ENCODE measurements at regions not wholly inside any gene's neighbourhood (a gene's known extent, or its start where the extent isn't known, plus 50 kb on each side); places are given as distances from the start of the nearest gene placed in this dataset.

DNA sequence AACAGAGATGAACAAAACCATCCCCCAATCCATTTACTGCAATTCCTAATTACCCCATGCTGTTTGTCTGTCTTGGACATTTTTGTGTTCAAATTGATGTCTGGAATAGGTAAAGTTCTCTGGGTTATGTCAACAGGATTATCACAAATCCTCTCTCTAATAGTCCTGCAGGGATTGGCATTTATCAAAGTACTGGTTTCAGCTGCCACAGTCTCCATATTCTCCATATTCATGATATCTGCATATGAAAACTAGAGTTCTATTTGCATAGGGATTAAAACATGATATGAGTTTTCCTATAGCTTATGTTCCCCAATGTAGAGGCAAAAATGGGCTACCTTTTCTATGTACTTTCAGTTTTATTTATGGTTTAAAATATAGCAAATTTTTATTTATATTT is 355.8 kb downstream of the ADRA2A start:
- Histone ChIP-seq H3K36me3 (ENCODE audit: control insufficient read depth, insufficient read depth, low read length) (no peaks in the 10 kb centered on the region), H3K9me3 (ENCODE audit: control insufficient read depth, insufficient read depth, low read length) (no peaks in the 10 kb centered on the region), H3K27me3 (ENCODE audit: control insufficient read depth, insufficient read depth, low read length) (no peaks in the 10 kb centered on the region), H3K4me1 (ENCODE audit: control insufficient read depth, insufficient read depth, low read length) (no peaks in the 10 kb centered on the region), H3K4me3 (ENCODE audit: low read depth, low read length) (no peak overlapping the region), H3K9ac (ENCODE audit: low read depth, low read length) (no peak overlapping the region)

DNA sequence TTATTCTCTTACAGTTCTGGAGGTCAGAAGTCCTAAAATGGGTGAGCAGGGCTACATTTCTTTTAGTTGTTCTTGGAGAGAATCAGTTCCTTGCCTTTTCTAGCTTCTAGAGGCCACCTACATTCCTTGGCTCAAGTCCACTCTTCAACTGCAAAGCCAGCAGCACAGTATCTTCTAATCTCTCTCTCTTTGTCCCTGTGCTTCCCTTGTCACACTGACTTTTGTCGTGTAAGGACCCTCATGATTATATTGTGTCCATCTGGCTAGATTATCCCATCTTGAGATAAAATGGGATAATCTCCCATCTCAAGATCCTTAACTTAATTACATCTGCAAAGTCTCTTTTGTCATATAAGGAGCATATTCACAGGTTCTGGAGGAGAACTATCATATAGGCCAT is 359.0 kb downstream of the ADRA2A start:
- Histone ChIP-seq H3K9me3 (ENCODE audit: control insufficient read depth, insufficient read depth, low read length) (no peaks in the 10 kb centered on the region), H3K4me3 (ENCODE audit: low read depth, low read length) (no peak overlapping the region), H3K4me1 (ENCODE audit: control insufficient read depth, insufficient read depth, low read length) (no peaks in the 10 kb centered on the region), H3K27me3 (ENCODE audit: control insufficient read depth, insufficient read depth, low read length) (no peaks in the 10 kb centered on the region), H3K9ac (ENCODE audit: low read depth, low read length) (no peak overlapping the region), H3K36me3 (ENCODE audit: control insufficient read depth, insufficient read depth, low read length) (no peaks in the 10 kb centered on the region)

DNA sequence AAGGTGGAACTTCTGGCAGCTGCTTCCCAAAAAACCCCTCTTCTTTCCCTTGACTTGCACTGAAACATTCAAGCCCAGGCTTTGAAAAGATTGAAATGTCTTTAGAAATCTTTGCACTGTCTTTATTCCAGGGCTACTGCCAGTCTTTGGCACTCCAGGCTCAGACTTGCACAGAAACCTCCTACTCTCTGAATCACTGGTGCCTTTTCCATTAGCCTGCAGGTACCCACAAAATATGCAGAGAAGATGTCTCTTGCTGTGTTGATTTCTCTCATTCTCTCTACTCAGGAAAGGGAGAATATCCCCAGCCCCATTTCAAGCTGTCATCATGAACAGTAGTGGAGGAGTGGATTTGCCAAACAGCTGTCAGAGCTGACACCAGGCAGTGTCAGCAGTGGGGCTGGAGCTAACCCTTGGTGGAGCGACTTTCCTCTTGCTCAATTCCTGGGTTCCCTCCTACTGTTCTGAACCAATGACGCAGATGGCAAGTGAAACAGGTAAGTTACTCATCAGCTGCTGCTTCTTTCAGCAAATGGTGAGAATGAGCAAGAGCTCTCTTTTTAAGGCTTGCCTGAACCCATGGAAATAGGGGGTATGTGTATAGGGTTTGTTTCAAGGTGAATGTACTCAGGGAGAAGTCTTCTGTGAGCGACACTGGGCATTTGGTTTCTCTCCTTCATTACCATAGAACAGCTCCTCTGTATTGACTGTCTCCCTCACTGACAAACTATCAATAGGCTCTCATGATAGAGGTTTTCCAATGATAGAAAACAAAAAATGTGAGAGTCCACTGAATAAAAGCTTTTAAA is 362.4 kb downstream of the ADRA2A start:
- Histone ChIP-seq H3K9ac (ENCODE audit: low read depth, low read length) (no peak overlapping the region), H3K4me1 (ENCODE audit: control insufficient read depth, insufficient read depth, low read length) (no peaks in the 10 kb centered on the region), H3K4me3 (ENCODE audit: low read depth, low read length) (no peak overlapping the region), H3K36me3 (ENCODE audit: control insufficient read depth, insufficient read depth, low read length) (no peaks in the 10 kb centered on the region), H3K27me3 (ENCODE audit: control insufficient read depth, insufficient read depth, low read length) (no peaks in the 10 kb centered on the region), H3K9me3 (ENCODE audit: control insufficient read depth, insufficient read depth, low read length) (no peaks in the 10 kb centered on the region)

DNA sequence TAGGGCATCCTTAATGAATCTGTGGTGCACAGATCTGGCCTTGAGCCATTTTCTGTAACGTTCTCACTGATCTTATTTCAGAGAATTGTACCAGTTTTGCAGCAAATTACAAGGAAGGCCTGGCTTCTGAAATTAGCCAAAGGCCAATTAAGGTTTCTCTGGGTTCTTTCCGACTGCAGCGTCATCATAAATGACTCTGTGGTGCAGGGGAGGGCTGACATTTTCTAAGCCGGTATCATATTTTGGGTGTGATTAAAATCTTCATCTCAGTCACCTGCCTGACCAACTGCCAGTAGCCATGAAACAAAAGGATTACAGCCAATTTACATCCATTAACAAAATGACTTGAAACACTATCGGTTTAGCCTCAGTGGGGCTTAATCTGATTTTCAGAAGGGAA is 363.7 kb downstream of the ADRA2A start:
- Histone ChIP-seq H3K9ac (ENCODE audit: low read depth, low read length) (no peak overlapping the region), H3K4me1 (ENCODE audit: control insufficient read depth, insufficient read depth, low read length) (no peaks in the 10 kb centered on the region), H3K27me3 (ENCODE audit: control insufficient read depth, insufficient read depth, low read length) (no peaks in the 10 kb centered on the region), H3K36me3 (ENCODE audit: control insufficient read depth, insufficient read depth, low read length) (no peaks in the 10 kb centered on the region), H3K9me3 (ENCODE audit: control insufficient read depth, insufficient read depth, low read length) (no peaks in the 10 kb centered on the region), H3K4me3 (ENCODE audit: low read depth, low read length) (no peak overlapping the region)

DNA sequence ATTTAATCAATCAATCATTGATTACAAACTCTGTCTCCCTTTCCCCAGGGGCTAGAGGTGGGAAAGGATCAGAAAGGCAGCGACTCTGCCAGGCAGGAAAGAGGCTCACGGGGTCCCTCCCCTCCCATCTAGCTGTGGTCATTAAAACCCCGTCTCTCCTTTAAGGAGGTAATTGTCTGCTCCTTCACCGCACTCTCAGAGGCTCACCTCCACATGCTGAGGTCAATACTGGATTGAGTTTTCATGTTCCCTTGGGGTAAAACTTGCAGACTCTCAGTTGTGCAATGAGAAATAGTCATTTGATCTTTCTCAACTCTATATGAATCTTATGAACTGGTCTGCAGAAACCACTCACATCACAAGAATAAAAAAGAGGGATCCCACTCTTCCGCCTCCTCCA is 368.8 kb downstream of the ADRA2A start:
- H3K36me3 ChIP-seq (ENCODE audit: control insufficient read depth, insufficient read depth, low read length) = no peaks in the 10 kb centered on the region
- H3K9ac ChIP-seq (ENCODE audit: low read depth, low read length) = no peak overlapping the region
- no peak overlapping the region for H3K4me3 ChIP-seq (ENCODE audit: low read depth, low read length)
- H3K9me3 ChIP-seq (ENCODE audit: control insufficient read depth, insufficient read depth, low read length) = no peaks in the 10 kb centered on the region
- no peaks in the 10 kb centered on the region for H3K27me3 ChIP-seq (ENCODE audit: control insufficient read depth, insufficient read depth, low read length)
- no peaks in the 10 kb centered on the region for H3K4me1 ChIP-seq (ENCODE audit: control insufficient read depth, insufficient read depth, low read length)

DNA sequence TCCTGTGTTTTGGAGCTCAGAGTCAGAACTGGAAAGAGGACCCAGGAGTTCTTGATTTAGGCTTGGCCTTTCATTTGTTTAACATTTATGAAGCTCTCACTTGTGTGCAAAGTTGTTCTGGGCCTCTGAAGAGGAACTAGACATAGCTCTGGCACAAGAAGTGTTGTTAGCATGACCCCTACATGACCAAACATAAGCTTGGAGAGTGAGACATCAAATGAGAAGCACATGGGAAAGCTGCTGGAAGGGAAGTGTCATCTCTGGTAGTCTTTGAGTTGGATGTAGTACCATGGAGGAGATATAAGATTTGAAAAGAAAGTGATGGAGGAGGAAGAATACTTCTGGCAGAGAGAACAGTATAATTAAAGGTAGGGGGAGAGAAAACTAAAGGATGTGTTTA is 370.1 kb downstream of the ADRA2A start:
- no peaks in the 10 kb centered on the region for H3K27me3 ChIP-seq (ENCODE audit: control insufficient read depth, insufficient read depth, low read length)
- no peak overlapping the region for H3K9ac ChIP-seq (ENCODE audit: low read depth, low read length)

DNA sequence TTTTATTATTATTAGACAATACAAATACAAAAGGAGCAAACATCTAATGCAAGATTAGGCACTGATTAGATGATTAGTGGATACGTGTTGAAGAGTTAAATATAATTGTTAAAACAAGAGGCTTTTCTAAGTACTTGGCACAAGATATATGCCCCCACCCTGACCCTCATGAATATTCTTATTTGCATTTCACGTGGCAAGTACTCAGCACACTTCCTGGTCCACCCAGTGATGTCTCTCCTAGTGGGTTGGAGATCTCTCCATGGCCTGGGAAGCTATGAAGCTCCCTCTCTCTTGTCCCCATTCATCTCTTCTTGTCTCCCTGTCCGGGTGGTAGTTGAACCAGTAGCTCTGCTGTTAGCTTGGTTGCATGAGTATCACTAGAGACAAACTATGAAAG is 375.3 kb downstream of the ADRA2A start:
- Histone ChIP-seq H3K9ac (ENCODE audit: low read depth, low read length) (no peak overlapping the region), H3K27me3 (ENCODE audit: control insufficient read depth, insufficient read depth, low read length) (no peaks in the 10 kb centered on the region), H3K4me1 (ENCODE audit: control insufficient read depth, insufficient read depth, low read length) (no peaks in the 10 kb centered on the region), H3K36me3 (ENCODE audit: control insufficient read depth, insufficient read depth, low read length) (no peaks in the 10 kb centered on the region), H3K4me3 (ENCODE audit: low read depth, low read length) (no peak overlapping the region), H3K9me3 (ENCODE audit: control insufficient read depth, insufficient read depth, low read length) (no peaks in the 10 kb centered on the region)

More for the DNA sequence above, 370.1 kb downstream of the ADRA2A start:
- Histone ChIP-seq H3K9me3 (ENCODE audit: control insufficient read depth, insufficient read depth, low read length) (no peaks in the 10 kb centered on the region), H3K4me1 (ENCODE audit: control insufficient read depth, insufficient read depth, low read length) (no peaks in the 10 kb centered on the region), H3K4me3 (ENCODE audit: low read depth, low read length) (no peak overlapping the region), H3K36me3 (ENCODE audit: control insufficient read depth, insufficient read depth, low read length) (no peaks in the 10 kb centered on the region)

DNA sequence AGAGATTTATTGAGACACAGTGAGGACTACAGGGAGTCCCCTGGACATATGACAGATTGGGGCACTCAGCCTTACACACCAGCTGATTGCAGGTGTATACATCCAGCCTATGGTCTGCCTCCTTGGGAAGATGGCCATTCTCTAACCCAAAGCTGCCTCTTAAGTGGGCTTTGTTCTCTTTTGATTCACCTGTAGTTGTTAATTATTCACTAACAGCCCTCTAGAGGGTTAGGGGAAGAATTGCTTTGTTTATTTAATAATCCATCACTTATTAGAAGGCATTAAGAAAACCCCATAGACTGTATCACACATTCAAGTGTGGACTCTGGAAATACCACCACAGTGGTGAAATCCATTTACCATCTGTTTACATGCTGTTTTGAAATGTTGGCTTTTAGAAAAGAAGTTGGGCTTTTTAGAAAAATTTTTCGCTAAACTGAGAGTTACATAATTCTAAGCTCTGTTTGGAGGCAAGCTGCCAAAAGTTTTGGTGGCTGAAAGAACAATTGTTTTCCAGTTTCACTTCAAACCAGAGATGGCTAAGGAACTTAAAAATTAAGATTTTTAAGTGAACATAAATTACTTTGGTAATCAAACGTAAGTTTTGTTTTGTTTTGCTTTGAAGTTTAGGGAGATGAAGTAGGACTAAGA is 379.1 kb downstream of the ADRA2A start:
- H3K36me3 ChIP-seq (ENCODE audit: control insufficient read depth, insufficient read depth, low read length) = no peaks in the 10 kb centered on the region
- H3K9me3 ChIP-seq (ENCODE audit: control insufficient read depth, insufficient read depth, low read length) = no peaks in the 10 kb centered on the region
- no peak overlapping the region for H3K9ac ChIP-seq (ENCODE audit: low read depth, low read length)
- no peak overlapping the region for H3K4me3 ChIP-seq (ENCODE audit: low read depth, low read length)
- H3K27me3 ChIP-seq (ENCODE audit: control insufficient read depth, insufficient read depth, low read length) = no peaks in the 10 kb centered on the region
- no peaks in the 10 kb centered on the region for H3K4me1 ChIP-seq (ENCODE audit: control insufficient read depth, insufficient read depth, low read length)

DNA sequence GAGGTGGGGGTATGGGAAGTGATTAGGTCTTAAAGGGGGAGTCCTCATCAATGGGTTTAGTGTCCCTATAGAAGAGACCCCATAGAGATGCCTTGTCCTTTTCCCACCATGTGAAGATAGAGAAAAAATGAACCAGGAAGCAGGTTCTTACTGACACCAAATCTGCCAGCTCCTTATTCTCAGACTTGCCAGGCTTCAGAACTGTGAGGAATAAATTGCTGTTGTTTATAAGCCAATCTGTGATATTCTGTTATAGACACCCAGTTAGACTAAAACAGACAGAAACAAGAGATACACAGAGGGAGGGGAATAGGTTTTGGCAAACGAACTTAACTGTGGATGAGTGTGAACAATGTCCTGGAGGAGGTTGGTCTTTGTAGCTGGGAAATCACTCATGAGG is 381.4 kb downstream of the ADRA2A start:
- no peaks in the 10 kb centered on the region for H3K4me1 ChIP-seq (ENCODE audit: control insufficient read depth, insufficient read depth, low read length)
- no peaks in the 10 kb centered on the region for H3K36me3 ChIP-seq (ENCODE audit: control insufficient read depth, insufficient read depth, low read length)
- H3K27me3 ChIP-seq (ENCODE audit: control insufficient read depth, insufficient read depth, low read length) = no peaks in the 10 kb centered on the region
- H3K9ac ChIP-seq (ENCODE audit: low read depth, low read length) = no peak overlapping the region
- no peaks in the 10 kb centered on the region for H3K9me3 ChIP-seq (ENCODE audit: control insufficient read depth, insufficient read depth, low read length)
- no peak overlapping the region for H3K4me3 ChIP-seq (ENCODE audit: low read depth, low read length)

DNA sequence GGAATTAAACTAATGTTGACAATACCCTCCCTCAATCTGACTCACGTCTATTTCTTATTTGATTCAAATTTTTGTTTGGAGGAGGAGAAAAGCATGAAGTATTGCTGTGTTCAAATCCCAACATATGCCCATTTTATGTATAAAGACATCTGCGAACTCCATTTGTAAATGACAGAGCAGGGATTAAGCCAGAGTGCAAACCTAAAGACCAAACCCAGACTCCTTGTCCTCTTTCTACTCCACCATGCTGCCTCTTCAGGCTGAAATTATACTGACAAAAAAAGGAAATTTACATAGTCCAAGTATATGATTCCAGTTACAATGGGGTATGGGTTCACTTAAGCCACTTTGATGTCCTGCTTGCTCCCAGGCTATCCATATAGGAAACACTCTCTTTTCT is 383.1 kb downstream of the ADRA2A start:
- no peak overlapping the region for H3K9ac ChIP-seq (ENCODE audit: low read depth, low read length)
- no peaks in the 10 kb centered on the region for H3K9me3 ChIP-seq (ENCODE audit: control insufficient read depth, insufficient read depth, low read length)
- no peak overlapping the region for H3K4me3 ChIP-seq (ENCODE audit: low read depth, low read length)
- no peaks in the 10 kb centered on the region for H3K27me3 ChIP-seq (ENCODE audit: control insufficient read depth, insufficient read depth, low read length)
- no peaks in the 10 kb centered on the region for H3K36me3 ChIP-seq (ENCODE audit: control insufficient read depth, insufficient read depth, low read length)
- no peaks in the 10 kb centered on the region for H3K4me1 ChIP-seq (ENCODE audit: control insufficient read depth, insufficient read depth, low read length)

DNA sequence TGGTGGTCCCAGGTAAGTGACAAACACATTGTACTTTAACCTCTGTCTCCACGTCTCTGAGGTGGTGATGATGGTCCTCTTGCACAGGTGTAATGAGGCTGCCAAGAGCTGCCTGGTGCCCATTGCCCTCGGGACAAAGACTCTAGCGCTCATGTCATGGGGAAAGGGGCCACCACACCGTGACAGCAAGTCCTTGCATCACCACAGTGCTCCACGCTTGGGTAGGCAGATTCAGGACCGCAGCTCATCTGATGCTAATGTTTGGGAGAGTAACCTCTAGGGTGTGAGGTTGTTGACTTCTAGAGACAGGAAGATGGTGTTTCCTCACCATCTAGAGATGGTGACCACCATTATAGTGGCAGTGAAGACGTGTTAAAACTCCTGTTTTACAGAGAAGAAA is 395.6 kb downstream of the ADRA2A start:
- Histone ChIP-seq H3K9me3 (ENCODE audit: control insufficient read depth, insufficient read depth, low read length) (no peaks in the 10 kb centered on the region), H3K9ac (ENCODE audit: low read depth, low read length) (no peak overlapping the region), H3K4me1 (ENCODE audit: control insufficient read depth, insufficient read depth, low read length) (no peaks in the 10 kb centered on the region), H3K36me3 (ENCODE audit: control insufficient read depth, insufficient read depth, low read length) (no peaks in the 10 kb centered on the region), H3K27me3 (ENCODE audit: control insufficient read depth, insufficient read depth, low read length) (no peaks in the 10 kb centered on the region), H3K4me3 (ENCODE audit: low read depth, low read length) (no peak overlapping the region)

DNA sequence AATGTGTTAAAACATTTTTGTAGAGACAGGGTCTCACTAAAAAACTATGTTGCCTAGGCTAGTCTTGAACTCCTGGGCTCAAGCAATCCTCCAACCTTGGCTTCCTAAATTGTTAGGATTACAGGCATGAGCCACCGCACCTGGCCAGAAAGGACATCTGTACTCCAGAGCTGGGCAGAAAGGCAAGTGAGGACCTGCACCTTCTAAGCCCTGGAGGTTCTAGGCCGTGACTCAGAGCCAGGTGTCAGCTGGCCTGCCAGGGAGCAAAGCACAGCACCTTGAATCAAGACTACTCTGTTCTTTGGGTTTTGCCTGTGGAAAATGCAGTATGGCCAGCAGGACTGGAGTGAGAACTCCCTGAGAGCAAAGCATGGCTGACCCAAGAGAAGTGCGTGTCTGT is 396.5 kb downstream of the ADRA2A start:
- Histone ChIP-seq H3K4me3 (ENCODE audit: low read depth, low read length) (no peak overlapping the region), H3K36me3 (ENCODE audit: control insufficient read depth, insufficient read depth, low read length) (no peaks in the 10 kb centered on the region), H3K4me1 (ENCODE audit: control insufficient read depth, insufficient read depth, low read length) (no peaks in the 10 kb centered on the region), H3K9me3 (ENCODE audit: control insufficient read depth, insufficient read depth, low read length) (no peaks in the 10 kb centered on the region), H3K9ac (ENCODE audit: low read depth, low read length) (no peak overlapping the region), H3K27me3 (ENCODE audit: control insufficient read depth, insufficient read depth, low read length) (no peaks in the 10 kb centered on the region)

Measured in iPS-15b (cell line).